ENCODE measurements at regions not wholly inside any gene's neighbourhood (a gene's known extent, or its start where the extent isn't known, plus 50 kb on each side); places are given as distances from the start of the nearest gene placed in this dataset.

DNA sequence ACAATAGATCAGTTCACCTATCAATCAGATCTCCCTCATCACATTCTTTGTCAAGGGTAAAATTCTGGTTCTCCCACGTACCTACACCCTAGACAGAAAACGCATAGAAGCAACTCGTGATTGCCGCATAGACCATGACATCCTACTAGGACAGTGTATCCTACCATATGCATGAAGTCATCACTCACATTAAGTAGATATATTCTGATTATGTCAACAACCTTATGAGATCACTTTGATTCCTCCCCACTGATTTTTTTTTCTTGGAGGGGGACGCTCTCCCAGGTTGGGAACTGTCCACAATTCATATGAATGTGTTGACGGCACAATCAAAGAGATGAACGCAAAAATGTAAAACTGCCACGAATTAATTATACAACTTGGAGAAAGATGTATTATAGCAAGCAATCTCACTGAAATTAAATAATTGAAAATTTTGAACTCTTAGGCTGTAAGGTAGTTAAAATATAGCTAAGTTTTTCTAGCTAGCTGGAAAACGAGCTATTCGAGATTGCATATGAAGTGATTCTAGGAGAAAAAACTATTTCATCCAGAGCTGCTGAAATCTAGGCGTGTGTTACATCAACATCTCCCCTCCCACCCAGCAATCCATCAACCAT lies 82.5 kb upstream of the CCDC28A start:
- peak overlapping the region; percentile 68 for H3K27ac ChIP-seq
- no peaks in the 10 kb centered on the region for H3K36me3 ChIP-seq (replicated peaks)
- H3K4me3 ChIP-seq (ENCODE audit: low read depth, low read length): peak overlapping the region; percentile 79
- H3K27me3 ChIP-seq (replicated peaks): no peaks in the 10 kb centered on the region
- no peak for DNase-seq
- in situ Hi-C loops (cut with HindIII; ENCODE audit: low pct_ligation_motif_present, low sequenced_read_pairs): no loop called here
- TF ChIP-seq, protein P1, sequence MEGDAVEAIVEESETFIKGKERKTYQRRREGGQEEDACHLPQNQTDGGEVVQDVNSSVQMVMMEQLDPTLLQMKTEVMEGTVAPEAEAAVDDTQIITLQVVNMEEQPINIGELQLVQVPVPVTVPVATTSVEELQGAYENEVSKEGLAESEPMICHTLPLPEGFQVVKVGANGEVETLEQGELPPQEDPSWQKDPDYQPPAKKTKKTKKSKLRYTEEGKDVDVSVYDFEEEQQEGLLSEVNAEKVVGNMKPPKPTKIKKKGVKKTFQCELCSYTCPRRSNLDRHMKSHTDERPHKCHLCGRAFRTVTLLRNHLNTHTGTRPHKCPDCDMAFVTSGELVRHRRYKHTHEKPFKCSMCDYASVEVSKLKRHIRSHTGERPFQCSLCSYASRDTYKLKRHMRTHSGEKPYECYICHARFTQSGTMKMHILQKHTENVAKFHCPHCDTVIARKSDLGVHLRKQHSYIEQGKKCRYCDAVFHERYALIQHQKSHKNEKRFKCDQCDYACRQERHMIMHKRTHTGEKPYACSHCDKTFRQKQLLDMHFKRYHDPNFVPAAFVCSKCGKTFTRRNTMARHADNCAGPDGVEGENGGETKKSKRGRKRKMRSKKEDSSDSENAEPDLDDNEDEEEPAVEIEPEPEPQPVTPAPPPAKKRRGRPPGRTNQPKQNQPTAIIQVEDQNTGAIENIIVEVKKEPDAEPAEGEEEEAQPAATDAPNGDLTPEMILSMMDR (IDR thresholded peaks at IDR 0.05; ENCODE audit: low read depth, low read length, missing control alignments): no peak

DNA sequence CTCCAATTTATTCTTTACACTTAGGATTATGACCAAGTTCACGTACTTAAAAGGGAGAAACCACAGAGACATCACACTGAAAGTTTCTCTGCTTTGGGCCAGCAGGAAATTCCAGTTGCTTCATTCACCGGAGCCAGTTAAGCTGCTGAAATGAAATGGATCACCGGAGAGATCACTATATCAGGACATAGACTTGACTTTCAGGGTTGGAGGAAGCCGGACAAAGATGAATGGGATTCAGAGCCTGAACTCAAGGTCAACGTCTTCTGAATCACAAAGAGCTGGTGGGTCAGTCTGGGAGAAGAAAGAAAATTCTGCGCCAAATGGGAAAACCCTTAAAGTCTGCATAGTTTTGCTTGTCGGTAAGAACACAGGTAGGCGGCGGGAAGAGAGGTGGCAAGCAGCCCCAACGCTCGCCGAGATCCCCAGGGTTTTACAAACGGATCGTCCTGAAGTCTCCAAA lies 81.9 kb upstream of the CCDC28A start:
- TF ChIP-seq, protein P1 (IDR thresholded peaks at IDR 0.05; ENCODE audit: low read depth, low read length, missing control alignments): no peak
- Histone ChIP-seq H3K27me3 (replicated peaks) (no peaks in the 10 kb centered on the region), H3K27ac (peak overlapping the region; percentile 68), H3K36me3 (replicated peaks) (no peaks in the 10 kb centered on the region), H3K4me3 (ENCODE audit: low read depth, low read length) (peak overlapping the region; percentile 79)
- peak; percentile 63 for DNase-seq
- in situ Hi-C loops (cut with HindIII; ENCODE audit: low pct_ligation_motif_present, low sequenced_read_pairs): no loop called here

DNA sequence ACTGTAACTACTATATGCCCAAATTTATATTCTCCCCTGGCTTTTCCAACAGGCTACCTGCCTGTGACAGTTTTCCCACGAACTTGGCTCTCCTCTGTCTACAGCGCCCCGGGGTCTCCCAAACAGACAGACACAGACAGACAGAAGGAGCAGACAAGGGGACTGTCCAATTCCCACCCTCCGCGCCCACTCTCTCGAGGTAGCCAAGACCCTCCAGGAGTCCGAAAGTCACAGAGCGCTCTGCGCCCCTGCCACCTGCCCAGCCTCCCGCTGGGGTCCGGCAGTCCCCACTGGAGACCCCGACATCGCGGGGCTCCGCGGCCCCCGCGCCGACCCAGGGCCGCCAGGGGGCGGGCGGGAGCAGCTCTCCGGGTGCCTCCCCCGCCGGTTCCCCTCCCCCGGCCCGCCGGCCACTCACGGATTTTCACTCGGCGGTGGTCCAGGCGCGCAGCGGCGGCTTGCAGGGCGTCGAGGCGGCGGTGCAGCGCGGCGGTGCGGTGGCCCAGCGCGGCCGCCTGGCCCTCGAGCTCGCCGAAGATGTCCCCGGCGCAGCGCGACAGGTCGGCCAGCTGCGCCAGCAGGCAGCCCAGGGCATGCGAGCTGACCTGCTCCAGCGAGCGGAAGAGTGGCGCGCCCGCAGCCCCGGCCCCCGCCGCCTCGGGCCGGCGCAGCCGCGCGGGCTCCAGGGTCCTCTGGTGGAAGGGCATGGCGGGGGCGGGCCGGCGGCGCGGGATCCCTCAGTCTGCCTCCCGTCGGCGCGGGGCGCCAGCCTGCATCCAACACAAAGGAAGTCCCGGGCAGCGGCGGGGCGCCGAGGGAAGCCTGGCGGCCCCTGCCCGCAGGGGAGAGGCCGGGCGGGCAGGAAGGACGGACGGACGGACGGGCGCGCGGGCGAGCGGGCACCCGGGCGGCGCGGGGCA lies 81.3 kb upstream of the CCDC28A start:
- H3K27ac ChIP-seq: peak overlapping the region; percentile 68
- DNase-seq: peak; percentile 50

DNA sequence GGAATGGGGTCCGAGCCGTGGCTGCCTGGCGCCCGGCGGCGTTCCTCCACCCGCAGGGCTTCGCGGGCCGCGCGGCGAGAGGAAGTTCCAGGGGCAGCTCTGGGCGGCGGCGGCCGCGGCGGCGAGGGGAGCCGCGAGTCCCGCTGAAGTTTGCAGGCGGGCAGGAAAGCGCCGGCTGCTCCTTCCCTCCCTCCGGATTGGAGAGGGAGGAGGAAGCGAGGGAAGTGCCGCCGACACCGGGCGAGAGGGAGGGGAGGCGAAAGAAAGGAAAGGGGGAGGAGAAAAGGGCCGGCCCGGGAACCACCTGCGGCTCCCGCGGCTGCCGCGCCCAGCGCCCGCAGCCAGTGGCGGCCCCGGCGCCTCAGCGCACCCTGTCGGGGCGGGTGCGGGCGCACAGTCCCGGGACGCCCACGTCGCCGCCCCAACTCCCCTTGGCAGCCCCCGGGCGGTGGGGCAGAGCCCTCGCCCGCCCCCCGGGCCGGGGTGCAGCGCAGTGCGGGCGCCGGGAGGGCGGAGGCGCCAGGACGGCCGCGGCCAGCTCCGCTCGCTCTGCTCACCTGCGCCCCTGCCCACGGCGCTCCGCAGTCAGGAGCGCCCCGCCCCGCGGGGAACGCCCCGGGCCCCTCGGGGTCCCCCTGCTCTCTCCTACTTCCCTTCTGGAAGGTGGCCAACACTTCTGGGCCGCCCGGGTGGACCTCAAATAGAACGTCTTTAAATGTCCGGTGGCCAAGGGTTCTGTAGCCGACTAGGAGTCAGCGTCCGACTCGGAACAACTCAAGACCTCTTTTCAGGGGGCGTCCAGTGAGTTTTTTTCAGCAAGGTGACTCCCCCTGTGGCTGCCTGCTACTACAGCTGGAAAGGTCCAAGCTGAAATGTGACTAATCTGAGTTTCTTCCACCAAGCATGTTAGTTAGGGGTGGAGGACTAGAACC lies 80.3 kb upstream of the CCDC28A start:
- Histone ChIP-seq H3K36me3 (replicated peaks) (no peaks in the 10 kb centered on the region), H3K27me3 (replicated peaks) (no peaks in the 10 kb centered on the region), H3K27ac (peak overlapping the region; percentile 68), H3K4me3 (ENCODE audit: low read depth, low read length) (peak overlapping the region; percentile 79)
- TF ChIP-seq, protein P1 (IDR thresholded peaks at IDR 0.05; ENCODE audit: low read depth, low read length, missing control alignments): peak; percentile 29
- in situ Hi-C loops (cut with HindIII; ENCODE audit: low pct_ligation_motif_present, low sequenced_read_pairs): no loop called here
- peak; percentile 38 for DNase-seq

More for the DNA sequence above, 81.3 kb upstream of the CCDC28A start:
- Histone ChIP-seq H3K36me3 (replicated peaks) (no peaks in the 10 kb centered on the region), H3K27me3 (replicated peaks) (no peaks in the 10 kb centered on the region), H3K4me3 (ENCODE audit: low read depth, low read length) (peak overlapping the region; percentile 79)
- TF ChIP-seq, protein P1 (IDR thresholded peaks at IDR 0.05; ENCODE audit: low read depth, low read length, missing control alignments): peak; percentile 40
- in situ Hi-C loops (cut with HindIII; ENCODE audit: low pct_ligation_motif_present, low sequenced_read_pairs): no loop called here

DNA sequence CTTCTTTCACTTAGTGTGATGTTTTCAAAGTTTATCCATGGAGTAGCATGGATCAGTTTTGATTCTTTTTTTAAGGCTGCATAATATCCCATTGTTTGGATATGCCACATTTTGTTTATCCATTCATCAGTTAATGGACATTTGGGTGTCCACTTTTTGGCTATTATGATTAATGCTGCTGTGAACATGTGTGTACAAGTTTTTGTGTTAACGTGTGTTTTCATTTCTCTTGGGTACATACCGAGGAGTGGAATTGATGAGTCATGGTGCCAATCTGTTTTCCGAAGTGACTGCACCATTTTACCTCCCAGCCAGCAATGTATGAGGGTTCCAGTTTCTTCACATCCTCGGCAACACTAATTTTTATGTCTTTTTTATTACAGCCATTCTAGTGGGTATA lies 78.4 kb upstream of the CCDC28A start:
- in situ Hi-C loops (cut with HindIII; ENCODE audit: low pct_ligation_motif_present, low sequenced_read_pairs): no loop called here
- Histone ChIP-seq H3K36me3 (replicated peaks) (no peaks in the 10 kb centered on the region), H3K4me3 (ENCODE audit: low read depth, low read length) (no peak overlapping the region), H3K27me3 (replicated peaks) (no peaks in the 10 kb centered on the region), H3K27ac (no peak overlapping the region)
- DNase-seq: no peak
- TF ChIP-seq, protein P1 (IDR thresholded peaks at IDR 0.05; ENCODE audit: low read depth, low read length, missing control alignments): no peak
